ENCODE measurements at regions not wholly inside any gene's neighbourhood (a gene's known extent, or its start where the extent isn't known, plus 50 kb on each side); places are given as distances from the start of the nearest gene placed in this dataset.

GRCh38 chr11:134489728-134490127 lies 77.7 kb upstream of the B3GAT1 start:
- no peak for TF ChIP-seq CTCF (IDR thresholded peaks at IDR 0.05; ENCODE audit: low read depth, low read length, missing control alignments)
- no peak for DNase-seq (ENCODE audit: extremely low read depth, low read depth)
- H3K4me3 ChIP-seq (replicated peaks; ENCODE audit: low read depth, low read length): no peak overlapping the region

- DNase-seq (ENCODE audit: extremely low read depth, low read depth): no peak
- TF ChIP-seq CTCF (IDR thresholded peaks at IDR 0.05; ENCODE audit: low read depth, low read length, missing control alignments): no peak
- H3K4me3 ChIP-seq (replicated peaks; ENCODE audit: low read depth, low read length): no peak overlapping the region
Measured at GRCh38 chr11:134488913-134489312, 76.9 kb upstream of the B3GAT1 start.

GRCh38 chr11:134488512-134488911 lies 76.5 kb upstream of the B3GAT1 start:
- TF ChIP-seq CTCF (IDR thresholded peaks at IDR 0.05; ENCODE audit: low read depth, low read length, missing control alignments): no peak

GRCh38 chr11:134487696-134488095 lies 75.7 kb upstream of the B3GAT1 start:
- DNase-seq (ENCODE audit: extremely low read depth, low read depth): no peak
- no peak overlapping the region for H3K4me3 ChIP-seq (replicated peaks; ENCODE audit: low read depth, low read length)
- TF ChIP-seq CTCF (IDR thresholded peaks at IDR 0.05; ENCODE audit: low read depth, low read length, missing control alignments): no peak

More at GRCh38 chr11:134488512-134488911, 76.5 kb upstream of the B3GAT1 start:
- no peak for DNase-seq (ENCODE audit: extremely low read depth, low read depth)
- H3K4me3 ChIP-seq (replicated peaks; ENCODE audit: low read depth, low read length): no peak overlapping the region

- no peak overlapping the region for H3K4me3 ChIP-seq (replicated peaks; ENCODE audit: low read depth, low read length)
- DNase-seq (ENCODE audit: extremely low read depth, low read depth): no peak
- no peak for TF ChIP-seq CTCF (IDR thresholded peaks at IDR 0.05; ENCODE audit: low read depth, low read length, missing control alignments)
Measured at GRCh38 chr11:134486704-134487103, 74.7 kb upstream of the B3GAT1 start.

- DNase-seq (ENCODE audit: extremely low read depth, low read depth): no peak
- H3K4me3 ChIP-seq (replicated peaks; ENCODE audit: low read depth, low read length): no peak overlapping the region
- TF ChIP-seq CTCF (IDR thresholded peaks at IDR 0.05; ENCODE audit: low read depth, low read length, missing control alignments): no peak
Measured at GRCh38 chr11:134486106-134486505, 74.1 kb upstream of the B3GAT1 start.

GRCh38 chr11:134485316-134485715 lies 73.3 kb upstream of the B3GAT1 start:
- TF ChIP-seq CTCF (IDR thresholded peaks at IDR 0.05; ENCODE audit: low read depth, low read length, missing control alignments): no peak
- DNase-seq (ENCODE audit: extremely low read depth, low read depth): no peak
- H3K4me3 ChIP-seq (replicated peaks; ENCODE audit: low read depth, low read length): no peak overlapping the region

Data from HFF-Myc (cell line).